SK-N-MC (cell line): ENCODE measurements at regions not wholly inside any gene's neighbourhood (a gene's known extent, or its start where the extent isn't known, plus 50 kb on each side); places are given as distances from the start of the nearest gene placed in this dataset.

Experiments used
- EZH2 ChIP-seq: fragments of 200-600 bp; sonication (generic); IDR thresholded peaks from one replicate; pipeline ENCODE4 v1.6.1; 2017; ENCODE audit warnings: antibody characterized with exemption
- FOXP2 ChIP-seq: optimal IDR thresholded peaks from 2 replicates; pipeline ENCODE3; 2011; ENCODE audit warnings: mild to moderate bottlenecking, moderate library complexity; ENCODE audit not compliant: insufficient read depth; ENCODE audit errors: extremely low read length, control extremely low read depth
- POLR2AphosphoS5 ChIP-seq: IDR thresholded peaks from 2 replicates; pipeline ENCODE4 v1.6.1; 2012; ENCODE audit warnings: mild to moderate bottlenecking, low read depth, low read length, borderline replicate concordance

DNA sequence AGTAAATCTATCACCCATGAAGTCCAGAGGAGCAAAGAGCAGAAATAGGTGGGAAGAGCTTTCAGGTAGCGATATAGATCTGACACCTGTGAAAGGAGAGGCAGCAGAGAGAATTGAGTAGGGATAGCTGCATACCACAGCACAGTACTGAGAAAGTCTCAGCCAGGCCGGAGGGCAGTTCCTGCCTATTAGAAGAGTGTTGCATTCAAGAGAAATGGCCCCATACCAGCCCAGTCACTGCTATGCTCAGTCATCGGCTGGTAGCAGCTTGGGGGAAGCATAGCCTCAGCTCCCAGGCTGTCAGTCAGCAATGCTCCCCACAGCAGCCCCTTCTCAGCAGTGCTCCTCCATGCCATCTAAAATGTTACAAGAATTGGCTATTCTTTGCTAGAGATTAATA is 285.1 kb upstream of the CDH6 start:
- TF ChIP-seq POLR2AphosphoS5 (no peak), FOXP2 (no peak), EZH2 (no peak)
